ENCODE measurements at regions not wholly inside any gene's neighbourhood (a gene's known extent, or its start where the extent isn't known, plus 50 kb on each side); places are given as distances from the start of the nearest gene placed in this dataset.

DNA sequence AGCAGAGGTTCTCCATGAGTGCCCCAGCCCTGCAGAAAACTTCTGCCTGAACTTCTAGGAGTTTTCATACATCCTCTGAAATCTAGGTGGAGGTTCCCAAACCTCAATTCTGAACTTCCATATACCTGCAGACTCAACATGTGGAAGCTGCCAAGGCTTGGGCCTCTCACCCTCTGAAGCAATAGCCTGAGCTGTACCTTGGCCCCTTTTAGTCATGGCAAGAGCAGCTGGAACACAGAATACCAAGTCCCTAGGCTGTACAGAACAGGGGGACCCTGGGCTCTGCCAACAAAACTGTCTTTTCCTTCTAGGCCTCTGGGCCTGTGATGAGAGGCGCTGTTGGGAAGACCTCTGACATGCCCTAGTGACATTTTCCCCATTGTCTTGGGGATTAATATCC, 494.3 kb upstream of the FOXG1 start:
- TF ChIP-seq, protein P1, sequence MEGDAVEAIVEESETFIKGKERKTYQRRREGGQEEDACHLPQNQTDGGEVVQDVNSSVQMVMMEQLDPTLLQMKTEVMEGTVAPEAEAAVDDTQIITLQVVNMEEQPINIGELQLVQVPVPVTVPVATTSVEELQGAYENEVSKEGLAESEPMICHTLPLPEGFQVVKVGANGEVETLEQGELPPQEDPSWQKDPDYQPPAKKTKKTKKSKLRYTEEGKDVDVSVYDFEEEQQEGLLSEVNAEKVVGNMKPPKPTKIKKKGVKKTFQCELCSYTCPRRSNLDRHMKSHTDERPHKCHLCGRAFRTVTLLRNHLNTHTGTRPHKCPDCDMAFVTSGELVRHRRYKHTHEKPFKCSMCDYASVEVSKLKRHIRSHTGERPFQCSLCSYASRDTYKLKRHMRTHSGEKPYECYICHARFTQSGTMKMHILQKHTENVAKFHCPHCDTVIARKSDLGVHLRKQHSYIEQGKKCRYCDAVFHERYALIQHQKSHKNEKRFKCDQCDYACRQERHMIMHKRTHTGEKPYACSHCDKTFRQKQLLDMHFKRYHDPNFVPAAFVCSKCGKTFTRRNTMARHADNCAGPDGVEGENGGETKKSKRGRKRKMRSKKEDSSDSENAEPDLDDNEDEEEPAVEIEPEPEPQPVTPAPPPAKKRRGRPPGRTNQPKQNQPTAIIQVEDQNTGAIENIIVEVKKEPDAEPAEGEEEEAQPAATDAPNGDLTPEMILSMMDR (IDR thresholded peaks at IDR 0.05; ENCODE audit: insufficient read depth, low read length, poor library complexity, severe bottlenecking), result no peak
- H3K27me3 ChIP-seq (ENCODE audit: control insufficient read depth, insufficient read depth, low read length), result no peaks in the 10 kb centered on the region
- H3K4me3 ChIP-seq (ENCODE audit: low read depth, low read length), result no peak overlapping the region
- DNase-seq (ENCODE audit: low read depth), result no peak
- H3K36me3 ChIP-seq (ENCODE audit: control insufficient read depth, insufficient read depth, low read length), result no peaks in the 10 kb centered on the region

DNA sequence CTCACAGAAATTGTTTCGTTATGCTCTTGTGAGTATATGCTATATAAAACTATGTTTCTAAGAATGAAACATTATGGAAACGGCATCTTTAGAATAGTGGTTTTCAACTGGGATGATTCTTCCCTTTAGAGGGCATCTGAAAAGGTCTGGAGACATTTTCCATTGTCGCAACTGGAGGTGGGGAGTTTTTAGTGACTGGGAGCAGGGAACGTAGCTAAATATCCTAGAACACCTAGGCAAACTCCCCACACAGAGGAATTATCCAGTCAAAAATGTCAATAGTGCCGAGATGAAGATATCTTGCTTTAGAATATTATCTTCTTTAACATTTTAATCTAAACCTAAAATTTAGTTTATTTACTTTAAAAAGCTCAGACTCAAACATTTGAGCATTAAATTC, 486.1 kb upstream of the FOXG1 start:
- Histone ChIP-seq H3K4me3 (ENCODE audit: low read depth, low read length) (no peak overlapping the region), H3K27me3 (ENCODE audit: control insufficient read depth, insufficient read depth, low read length) (no peaks in the 10 kb centered on the region), H3K36me3 (ENCODE audit: control insufficient read depth, insufficient read depth, low read length) (no peaks in the 10 kb centered on the region)
- TF ChIP-seq, protein P1 (IDR thresholded peaks at IDR 0.05; ENCODE audit: insufficient read depth, low read length, poor library complexity, severe bottlenecking), result no peak
- DNase-seq (ENCODE audit: low read depth), result no peak

DNA sequence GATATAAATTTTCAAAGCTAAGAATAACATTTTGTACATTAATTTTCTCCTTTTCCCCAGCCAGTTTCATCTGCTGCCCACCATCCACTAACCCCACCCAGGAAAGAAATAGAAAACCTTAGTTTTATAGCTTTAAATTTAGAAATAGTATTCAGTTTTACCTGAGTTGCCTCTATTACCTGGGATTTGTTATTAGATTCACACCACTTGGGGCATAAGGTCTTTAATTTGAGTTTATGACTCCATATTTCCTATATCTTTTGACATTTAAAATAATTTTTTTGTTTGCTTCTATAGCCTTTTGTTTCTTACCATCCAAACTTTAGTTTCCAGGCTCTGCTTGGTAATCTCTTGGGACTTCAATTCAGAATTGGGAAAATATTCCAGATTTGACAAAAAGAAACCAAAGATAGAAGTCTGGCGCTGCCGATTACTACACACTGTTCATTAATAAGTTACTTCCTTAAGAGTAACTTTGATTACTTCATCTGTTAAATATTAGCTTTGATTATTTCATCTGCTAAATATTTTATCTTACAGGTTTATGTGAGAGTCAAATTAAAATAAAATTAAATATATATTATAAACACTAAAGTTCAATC, 485.5 kb upstream of the FOXG1 start:
- no peak overlapping the region for H3K4me3 ChIP-seq (ENCODE audit: low read depth, low read length)
- H3K27me3 ChIP-seq (ENCODE audit: control insufficient read depth, insufficient read depth, low read length), result no peaks in the 10 kb centered on the region
- H3K36me3 ChIP-seq (ENCODE audit: control insufficient read depth, insufficient read depth, low read length), result no peaks in the 10 kb centered on the region
- TF ChIP-seq, protein P1 (IDR thresholded peaks at IDR 0.05; ENCODE audit: insufficient read depth, low read length, poor library complexity, severe bottlenecking), result no peak
- DNase-seq (ENCODE audit: low read depth), result no peak

DNA sequence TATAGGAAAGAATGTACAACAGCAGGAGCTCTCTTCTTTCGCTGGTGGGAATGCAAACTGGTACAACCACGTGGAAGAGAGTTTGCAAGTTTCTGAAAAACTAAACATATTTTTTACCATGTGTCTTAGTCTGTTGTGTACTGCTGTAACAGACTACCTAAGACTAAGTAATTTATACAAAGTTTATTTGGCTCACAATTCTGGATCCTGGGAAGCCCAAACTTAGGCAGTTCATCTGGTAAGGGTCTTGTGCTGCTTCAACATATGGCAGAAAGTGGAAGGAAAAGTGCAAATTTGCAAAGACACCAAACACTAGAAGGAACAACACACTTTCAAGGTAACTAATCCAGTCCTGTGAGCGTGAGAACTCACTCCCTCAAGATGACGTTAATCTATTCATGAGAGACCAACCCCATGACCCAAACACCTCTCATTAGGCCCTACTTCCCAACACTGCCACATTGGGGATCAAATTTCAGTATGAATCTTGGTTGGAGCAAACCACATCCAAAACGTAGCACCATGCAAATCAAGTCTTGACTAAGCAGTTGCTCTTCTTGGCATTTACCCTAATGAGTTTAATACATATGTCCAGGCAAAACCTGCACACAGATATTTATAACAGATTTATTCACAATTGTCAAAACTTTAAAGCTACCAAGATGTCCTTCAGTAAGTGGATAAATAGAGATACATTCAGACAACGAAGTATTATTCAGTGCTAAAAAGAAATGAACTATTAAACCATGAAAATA, 481.9 kb upstream of the FOXG1 start:
- TF ChIP-seq, protein P1 (IDR thresholded peaks at IDR 0.05; ENCODE audit: insufficient read depth, low read length, poor library complexity, severe bottlenecking), result no peak
- no peak overlapping the region for H3K4me3 ChIP-seq (ENCODE audit: low read depth, low read length)
- H3K36me3 ChIP-seq (ENCODE audit: control insufficient read depth, insufficient read depth, low read length), result no peaks in the 10 kb centered on the region
- DNase-seq (ENCODE audit: low read depth), result no peak
- no peaks in the 10 kb centered on the region for H3K27me3 ChIP-seq (ENCODE audit: control insufficient read depth, insufficient read depth, low read length)

DNA sequence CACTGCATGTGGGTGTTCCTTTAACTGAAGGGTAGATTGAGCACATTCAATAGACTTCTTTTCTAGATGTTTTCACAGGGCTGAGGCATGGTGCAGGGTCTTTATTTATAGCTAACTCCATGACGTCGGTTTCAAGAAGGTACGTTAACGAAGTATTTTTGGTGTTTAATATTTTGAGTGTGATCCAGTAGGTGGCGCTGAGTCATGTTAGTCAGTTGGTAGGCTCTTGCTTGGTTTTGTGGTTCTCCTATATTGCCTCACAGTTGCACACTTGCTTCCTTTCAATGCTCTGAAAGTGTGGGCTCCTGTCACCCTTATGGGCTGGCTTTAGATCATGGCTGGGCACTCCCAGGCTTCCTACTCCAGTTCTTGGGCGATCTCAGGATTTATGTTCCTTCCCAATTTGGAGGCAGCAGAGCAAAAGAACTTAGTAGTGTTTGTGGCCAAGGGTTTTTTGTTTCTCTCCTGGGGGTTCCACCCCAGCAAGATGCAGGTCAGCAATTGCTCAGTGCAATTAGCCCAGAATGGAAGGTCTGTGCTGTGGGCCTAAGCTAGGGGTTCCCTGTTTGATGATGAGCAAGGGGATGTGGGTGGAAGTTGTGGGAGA, 471.6 kb upstream of the FOXG1 start:
- no peak overlapping the region for H3K4me3 ChIP-seq (ENCODE audit: low read depth, low read length)
- TF ChIP-seq, protein P1 (IDR thresholded peaks at IDR 0.05; ENCODE audit: insufficient read depth, low read length, poor library complexity, severe bottlenecking), result peak; percentile 32
- H3K27me3 ChIP-seq (ENCODE audit: control insufficient read depth, insufficient read depth, low read length), result no peaks in the 10 kb centered on the region
- H3K36me3 ChIP-seq (ENCODE audit: control insufficient read depth, insufficient read depth, low read length), result no peaks in the 10 kb centered on the region
- no peak for DNase-seq (ENCODE audit: low read depth)

Measured in kidney epithelial cell (primary cell).